HepG2 (cell line): ENCODE measurements at regions not wholly inside any gene's neighbourhood (a gene's known extent, or its start where the extent isn't known, plus 50 kb on each side); places are given as distances from the start of the nearest gene placed in this dataset.
A peak's percentile ranks its signal among the peaks of the same experiment; 100 is the strongest.

Experiments
- ATAD3A ChIP-seq: sonication (generic); formaldehyde crosslinking; IDR thresholded peaks from 2 replicates; pipeline ENCODE4 v1.4.0; 2020; ENCODE audit warnings: missing genetic modification reagents
- CEBPB ChIP-seq: IDR thresholded peaks from 2 replicates; pipeline ENCODE4 v1.6.1; 2011; ENCODE audit warnings: low read depth, low read length, improper control_type of control experiment, borderline replicate concordance
- EEA1 ChIP-seq: sonication (generic); formaldehyde crosslinking; IDR thresholded peaks from 2 replicates; pipeline ENCODE4 v1.5.1; 2020; ENCODE audit warnings: mild to moderate bottlenecking, missing genetic modification reagents, borderline replicate concordance
- ELF1 ChIP-seq: sonication (generic); formaldehyde crosslinking; IDR thresholded peaks from 2 replicates; pipeline ENCODE4 v1.4.0; 2020; ENCODE audit warnings: missing genetic modification reagents
- GATAD2A ChIP-seq: IDR thresholded peaks from 2 replicates; pipeline ENCODE4 v1.6.1; 2016
- HES4 ChIP-seq: sonication (generic); formaldehyde crosslinking; IDR thresholded peaks from 2 replicates; pipeline ENCODE4 v1.9.0; 2021; ENCODE audit warnings: mild to moderate bottlenecking, missing genetic modification reagents, borderline replicate concordance
- KLF9 ChIP-seq: IDR thresholded peaks from 2 replicates; pipeline ENCODE4 v1.6.1; 2016; ENCODE audit warnings: low read depth
- NCOR1 ChIP-seq: fragments of 200-600 bp; sonication (generic); IDR thresholded peaks from 2 replicates; pipeline ENCODE4 v1.7.0; 2017; ENCODE audit warnings: antibody characterized with exemption, low read length, borderline replicate concordance
- NR2C2 ChIP-seq: sonication (generic); formaldehyde crosslinking; IDR thresholded peaks from 2 replicates; pipeline ENCODE4 v1.4.0; 2020; ENCODE audit warnings: missing genetic modification reagents, mild to moderate bottlenecking, moderate library complexity, borderline replicate concordance
- SMAD3 ChIP-seq: sonication (generic); formaldehyde crosslinking; IDR thresholded peaks from 2 replicates; pipeline ENCODE4 v1.4.0; 2020; ENCODE audit warnings: missing genetic modification reagents
- ZBTB2 ChIP-seq: sonication (generic); formaldehyde crosslinking; IDR thresholded peaks from 2 replicates; pipeline ENCODE4 v1.8.0; 2022; ENCODE audit warnings: low read depth, missing genetic modification reagents
- ZBTB42 ChIP-seq: sonication (generic); formaldehyde crosslinking; IDR thresholded peaks from 2 replicates; pipeline ENCODE4 v1.5.0; 2020; ENCODE audit warnings: mild to moderate bottlenecking, missing genetic modification reagents
- ZFP41 ChIP-seq: sonication (generic); formaldehyde crosslinking; IDR thresholded peaks from 2 replicates; pipeline ENCODE4 v1.4.0; 2020; ENCODE audit warnings: mild to moderate bottlenecking, missing genetic modification reagents, borderline replicate concordance
- ZNF180 ChIP-seq: sonication (generic); formaldehyde crosslinking; IDR thresholded peaks from 2 replicates; pipeline ENCODE4 v1.4.0; 2020; ENCODE audit warnings: low read depth, missing genetic modification reagents, borderline replicate concordance
- ZNF225 ChIP-seq: sonication (generic); formaldehyde crosslinking; IDR thresholded peaks from 2 replicates; pipeline ENCODE4 v1.4.0; 2020; ENCODE audit warnings: mild to moderate bottlenecking, missing genetic modification reagents
- ZNF280D ChIP-seq: sonication (generic); formaldehyde crosslinking; IDR thresholded peaks from 2 replicates; pipeline ENCODE4 v1.5.1; 2020; ENCODE audit warnings: mild to moderate bottlenecking, missing genetic modification reagents
- ZNF343 ChIP-seq: sonication (generic); formaldehyde crosslinking; IDR thresholded peaks from 2 replicates; pipeline ENCODE4 v1.4.0; 2020; ENCODE audit warnings: mild to moderate bottlenecking, missing genetic modification reagents
- ZNF510 ChIP-seq: sonication (generic); formaldehyde crosslinking; IDR thresholded peaks from 2 replicates; pipeline ENCODE4 v1.4.0; 2020; ENCODE audit warnings: low read depth, mild to moderate bottlenecking, missing genetic modification reagents
- ZNF75D ChIP-seq: sonication (generic); formaldehyde crosslinking; IDR thresholded peaks from 2 replicates; pipeline ENCODE4 v1.8.1; 2023; ENCODE audit warnings: missing genetic modification reagents, mild to moderate bottlenecking, borderline replicate concordance
- ZNF839 ChIP-seq: sonication (generic); formaldehyde crosslinking; IDR thresholded peaks from 2 replicates; pipeline ENCODE4 v1.4.0; 2020; ENCODE audit warnings: missing genetic modification reagents, mild to moderate bottlenecking, borderline replicate concordance
- TF ChIP-seq, protein P1 (sequence below): sonication (generic); formaldehyde crosslinking; IDR thresholded peaks from 2 replicates; pipeline ENCODE4 v1.4.0; 2020; ENCODE audit warnings: mild to moderate bottlenecking, missing genetic modification reagents, borderline replicate concordance

- TF ChIP-seq ZNF510 (CRISPR knock-in tag) = no peak
- no peak for TF ChIP-seq ZNF280D
- TF ChIP-seq, protein P1, sequence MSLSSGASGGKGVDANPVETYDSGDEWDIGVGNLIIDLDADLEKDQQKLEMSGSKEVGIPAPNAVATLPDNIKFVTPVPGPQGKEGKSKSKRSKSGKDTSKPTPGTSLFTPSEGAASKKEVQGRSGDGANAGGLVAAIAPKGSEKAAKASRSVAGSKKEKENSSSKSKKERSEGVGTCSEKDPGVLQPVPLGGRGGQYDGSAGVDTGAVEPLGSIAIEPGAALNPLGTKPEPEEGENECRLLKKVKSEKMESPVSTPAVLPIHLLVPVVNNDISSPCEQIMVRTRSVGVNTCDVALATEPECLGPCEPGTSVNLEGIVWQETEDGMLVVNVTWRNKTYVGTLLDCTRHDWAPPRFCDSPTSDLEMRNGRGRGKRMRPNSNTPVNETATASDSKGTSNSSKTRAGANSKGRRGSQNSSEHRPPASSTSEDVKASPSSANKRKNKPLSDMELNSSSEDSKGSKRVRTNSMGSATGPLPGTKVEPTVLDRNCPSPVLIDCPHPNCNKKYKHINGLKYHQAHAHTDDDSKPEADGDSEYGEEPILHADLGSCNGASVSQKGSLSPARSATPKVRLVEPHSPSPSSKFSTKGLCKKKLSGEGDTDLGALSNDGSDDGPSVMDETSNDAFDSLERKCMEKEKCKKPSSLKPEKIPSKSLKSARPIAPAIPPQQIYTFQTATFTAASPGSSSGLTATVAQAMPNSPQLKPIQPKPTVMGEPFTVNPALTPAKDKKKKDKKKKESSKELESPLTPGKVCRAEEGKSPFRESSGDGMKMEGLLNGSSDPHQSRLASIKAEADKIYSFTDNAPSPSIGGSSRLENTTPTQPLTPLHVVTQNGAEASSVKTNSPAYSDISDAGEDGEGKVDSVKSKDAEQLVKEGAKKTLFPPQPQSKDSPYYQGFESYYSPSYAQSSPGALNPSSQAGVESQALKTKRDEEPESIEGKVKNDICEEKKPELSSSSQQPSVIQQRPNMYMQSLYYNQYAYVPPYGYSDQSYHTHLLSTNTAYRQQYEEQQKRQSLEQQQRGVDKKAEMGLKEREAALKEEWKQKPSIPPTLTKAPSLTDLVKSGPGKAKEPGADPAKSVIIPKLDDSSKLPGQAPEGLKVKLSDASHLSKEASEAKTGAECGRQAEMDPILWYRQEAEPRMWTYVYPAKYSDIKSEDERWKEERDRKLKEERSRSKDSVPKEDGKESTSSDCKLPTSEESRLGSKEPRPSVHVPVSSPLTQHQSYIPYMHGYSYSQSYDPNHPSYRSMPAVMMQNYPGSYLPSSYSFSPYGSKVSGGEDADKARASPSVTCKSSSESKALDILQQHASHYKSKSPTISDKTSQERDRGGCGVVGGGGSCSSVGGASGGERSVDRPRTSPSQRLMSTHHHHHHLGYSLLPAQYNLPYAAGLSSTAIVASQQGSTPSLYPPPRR (CRISPR knock-in tag) = peak; percentile 93
- TF ChIP-seq ZBTB2 = no peak
- TF ChIP-seq ZNF180 (CRISPR knock-in tag) = no peak
- no peak for TF ChIP-seq ZFP41 (CRISPR knock-in tag)
- TF ChIP-seq ZNF225 (CRISPR knock-in tag) = no peak
- TF ChIP-seq ZBTB42 = no peak
- peak; percentile 78 for TF ChIP-seq GATAD2A (CRISPR knock-in tag)
- TF ChIP-seq ZNF839 (CRISPR knock-in tag) = no peak
- TF ChIP-seq CEBPB = peak; percentile 28; the same call in 1 of the 2 replicates
- no peak for TF ChIP-seq NR2C2 (CRISPR knock-in tag)
- no peak for TF ChIP-seq EEA1
- TF ChIP-seq KLF9 (CRISPR knock-in tag) = no peak
- no peak for TF ChIP-seq ATAD3A
- 0 out of 2 replicates have a peak, but pooled peaks have one; percentile 12 for TF ChIP-seq ELF1 (CRISPR knock-in tag)
- TF ChIP-seq HES4 (CRISPR knock-in tag) = no peak
- 0 out of 2 replicates have a peak, but pooled peaks have one; percentile 23 for TF ChIP-seq SMAD3 (CRISPR knock-in tag)
- no peak for TF ChIP-seq NCOR1
- no peak for TF ChIP-seq ZNF343 (CRISPR knock-in tag)
- no peak for TF ChIP-seq ZNF75D
Measured at GRCh38 chr17:13933441-13934276, 135.6 kb upstream of the COX10 start (continued).
